ENCODE measurements at regions not wholly inside any gene's neighbourhood (a gene's known extent, or its start where the extent isn't known, plus 50 kb on each side); places are given as distances from the start of the nearest gene placed in this dataset.

DNA sequence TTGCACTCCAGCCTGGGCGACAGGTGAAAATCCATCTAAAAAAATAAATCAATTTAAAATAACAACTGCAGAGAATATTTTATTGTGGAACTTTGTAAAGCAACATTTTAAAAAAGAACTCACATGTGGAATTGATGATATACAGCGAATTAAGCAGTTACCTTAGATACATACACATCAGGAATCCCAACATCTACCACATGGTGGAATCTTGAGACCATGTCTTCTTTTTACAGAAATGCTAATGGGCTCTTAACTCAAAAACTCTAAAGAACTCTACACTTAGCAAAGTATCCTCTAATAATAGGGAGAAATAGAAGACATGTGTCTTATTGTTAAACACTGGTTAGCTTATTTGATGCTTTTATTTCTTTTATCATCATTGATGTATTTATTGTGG, 373.6 kb downstream of the CDH7 start:
- TF ChIP-seq, protein P1, sequence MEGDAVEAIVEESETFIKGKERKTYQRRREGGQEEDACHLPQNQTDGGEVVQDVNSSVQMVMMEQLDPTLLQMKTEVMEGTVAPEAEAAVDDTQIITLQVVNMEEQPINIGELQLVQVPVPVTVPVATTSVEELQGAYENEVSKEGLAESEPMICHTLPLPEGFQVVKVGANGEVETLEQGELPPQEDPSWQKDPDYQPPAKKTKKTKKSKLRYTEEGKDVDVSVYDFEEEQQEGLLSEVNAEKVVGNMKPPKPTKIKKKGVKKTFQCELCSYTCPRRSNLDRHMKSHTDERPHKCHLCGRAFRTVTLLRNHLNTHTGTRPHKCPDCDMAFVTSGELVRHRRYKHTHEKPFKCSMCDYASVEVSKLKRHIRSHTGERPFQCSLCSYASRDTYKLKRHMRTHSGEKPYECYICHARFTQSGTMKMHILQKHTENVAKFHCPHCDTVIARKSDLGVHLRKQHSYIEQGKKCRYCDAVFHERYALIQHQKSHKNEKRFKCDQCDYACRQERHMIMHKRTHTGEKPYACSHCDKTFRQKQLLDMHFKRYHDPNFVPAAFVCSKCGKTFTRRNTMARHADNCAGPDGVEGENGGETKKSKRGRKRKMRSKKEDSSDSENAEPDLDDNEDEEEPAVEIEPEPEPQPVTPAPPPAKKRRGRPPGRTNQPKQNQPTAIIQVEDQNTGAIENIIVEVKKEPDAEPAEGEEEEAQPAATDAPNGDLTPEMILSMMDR (IDR thresholded peaks at IDR 0.05) = no peak
- Histone ChIP-seq H3K27ac (ENCODE audit: low read depth in 1 of 2, low read length in 2 of 2) (no peak overlapping the region), H3K4me3 (ENCODE audit: low read length) (no peak overlapping the region), H3K36me3 (ENCODE audit: insufficient read depth, low read length) (no peaks in the 10 kb centered on the region), H3K9me3 (ENCODE audit: control insufficient read depth in 1 of 2, insufficient read depth in 1 of 2, low read length in 2 of 2) (no peaks in the 10 kb centered on the region), H3K4me1 (ENCODE audit: insufficient read depth, low read length) (no peaks in the 10 kb centered on the region), H3K27me3 (ENCODE audit: control insufficient read depth in 1 of 2, insufficient read depth in 2 of 2, low read length in 2 of 2) (no peaks in the 10 kb centered on the region)
- CTCF ChIA-PET = no interaction called here
- no peak for ATAC-seq (ENCODE audit: poor library complexity)
- POLR2A ChIA-PET = no interaction called here
- Mint-ChIP-seq H3K4me3 (no peak overlapping the region), H3K27ac (no peak overlapping the region), H3K9me3 (peaks cover 5% of the 10 kb centered on the region), H3K36me3 (ENCODE audit: low read depth) (no peaks in the 10 kb centered on the region), H3K27me3 (no peaks in the 10 kb centered on the region), H3K4me1 (ENCODE audit: low read depth) (no peaks in the 10 kb centered on the region)
- DNase-seq = no peak
- intact Hi-C loops (cut with DNase I, micrococcal nuclease) = loop anchor here in 1 of 2 experiments (10.0 kb wide), 1 partner anchor 60 kb away; no protein-coding TSS in a partner anchor

DNA sequence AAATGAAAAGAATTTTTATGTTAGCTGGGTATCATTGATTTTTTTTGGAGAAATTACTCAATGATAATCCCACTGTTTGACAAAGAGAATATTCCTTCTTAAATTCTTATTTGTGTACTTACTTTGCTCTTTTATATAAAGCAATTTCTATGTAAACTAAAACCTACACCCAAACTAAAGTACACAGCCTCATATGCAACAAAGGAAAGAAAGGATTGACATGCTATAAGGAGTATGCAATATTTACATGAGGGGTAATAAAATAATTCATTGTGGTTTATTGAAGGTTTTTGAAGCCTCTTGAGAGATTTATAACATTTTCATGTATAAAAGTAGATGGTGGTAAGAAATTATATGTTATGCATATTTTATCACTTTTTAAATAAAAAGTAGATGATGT, 368.5 kb downstream of the CDH7 start:
- Mint-ChIP-seq H3K27ac (no peak overlapping the region), H3K4me1 (ENCODE audit: low read depth) (no peaks in the 10 kb centered on the region)

DNA sequence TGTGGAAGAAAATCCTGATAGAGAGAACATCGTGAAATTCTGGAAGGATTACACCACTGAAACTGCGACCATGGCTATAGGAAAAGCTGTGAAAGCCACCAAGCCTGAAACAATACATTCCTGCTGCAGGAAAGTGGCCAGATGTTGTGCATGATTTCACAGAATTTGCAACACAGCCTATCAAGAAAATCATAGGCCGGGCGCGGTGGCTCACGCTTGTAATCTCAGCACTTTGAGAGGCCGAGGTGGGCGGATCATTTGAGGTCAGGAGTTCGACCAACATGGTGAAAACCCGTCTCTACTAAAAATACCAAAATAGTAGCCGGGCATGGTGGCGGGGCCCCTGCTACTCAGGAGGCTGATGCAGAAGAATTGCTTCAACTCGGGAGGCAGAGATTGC, 360.2 kb downstream of the CDH7 start:
- no peak for ATAC-seq (ENCODE audit: poor library complexity)
- POLR2A ChIA-PET = no interaction called here
- Histone ChIP-seq H3K4me3 (ENCODE audit: low read length) (no peak overlapping the region), H3K27me3 (ENCODE audit: control insufficient read depth in 1 of 2, insufficient read depth in 2 of 2, low read length in 2 of 2) (no peaks in the 10 kb centered on the region), H3K27ac (ENCODE audit: low read depth in 1 of 2, low read length in 2 of 2) (no peak overlapping the region), H3K36me3 (ENCODE audit: insufficient read depth, low read length) (no peaks in the 10 kb centered on the region), H3K9me3 (ENCODE audit: control insufficient read depth in 1 of 2, insufficient read depth in 1 of 2, low read length in 2 of 2) (peaks cover 0 to 7% of the 10 kb centered on the region in 2 experiments), H3K4me1 (ENCODE audit: insufficient read depth, low read length) (no peaks in the 10 kb centered on the region)
- no peak for DNase-seq
- no peaks in the 10 kb centered on the region for H3K4me1 Mint-ChIP-seq (ENCODE audit: low read depth)
- no peak overlapping the region for H3K27ac Mint-ChIP-seq
- H3K36me3 Mint-ChIP-seq (ENCODE audit: low read depth) = no peaks in the 10 kb centered on the region
- H3K27me3 Mint-ChIP-seq = no peaks in the 10 kb centered on the region
- intact Hi-C loops (cut with DNase I, micrococcal nuclease) = no loop called here
- CTCF ChIA-PET = no interaction called here
- TF ChIP-seq, protein P1 (IDR thresholded peaks at IDR 0.05) = no peak
- no peak overlapping the region for H3K4me3 Mint-ChIP-seq
- H3K9me3 Mint-ChIP-seq = peaks cover 9% of the 10 kb centered on the region

More for the DNA sequence above, 368.5 kb downstream of the CDH7 start:
- intact Hi-C loops (cut with DNase I, micrococcal nuclease) = no loop called here
- Histone ChIP-seq H3K9me3 (ENCODE audit: control insufficient read depth in 1 of 2, insufficient read depth in 1 of 2, low read length in 2 of 2) (no peaks in the 10 kb centered on the region), H3K36me3 (ENCODE audit: insufficient read depth, low read length) (no peaks in the 10 kb centered on the region), H3K27ac (ENCODE audit: low read depth in 1 of 2, low read length in 2 of 2) (no peak overlapping the region), H3K4me3 (ENCODE audit: low read length) (no peak overlapping the region), H3K4me1 (ENCODE audit: insufficient read depth, low read length) (no peaks in the 10 kb centered on the region), H3K27me3 (ENCODE audit: control insufficient read depth in 1 of 2, insufficient read depth in 2 of 2, low read length in 2 of 2) (no peaks in the 10 kb centered on the region)
- no peak for ATAC-seq (ENCODE audit: poor library complexity)
- no peak for DNase-seq
- Mint-ChIP-seq H3K4me3 (no peak overlapping the region), H3K36me3 (ENCODE audit: low read depth) (no peaks in the 10 kb centered on the region), H3K27me3 (no peaks in the 10 kb centered on the region), H3K9me3 (peaks cover 3% of the 10 kb centered on the region)
- ChIA-PET CTCF (no interaction called here), POLR2A (no interaction called here)
- TF ChIP-seq, protein P1 (IDR thresholded peaks at IDR 0.05) = no peak
